GM12878 (cell line): ENCODE measurements at regions not wholly inside any gene's neighbourhood (a gene's known extent, or its start where the extent isn't known, plus 50 kb on each side); places are given as distances from the start of the nearest gene placed in this dataset.

ENCODE experiments used
- JUND ChIP-seq: IDR thresholded peaks from 2 replicates; pipeline ENCODE4 v1.6.1; 2012; ENCODE audit warnings: low read depth, mild to moderate bottlenecking, low read length, improper control_type of control experiment, moderate library complexity
- POLR2A ChIP-seq: IDR thresholded peaks from 2 replicates; pipeline ENCODE4 v1.6.1; 2011; ENCODE audit warnings: low read depth, mild to moderate bottlenecking, low read length
- SIX5 ChIP-seq: IDR thresholded peaks from 2 replicates; pipeline ENCODE4 v1.6.1; 2011; ENCODE audit warnings: mild to moderate bottlenecking, low read depth, low read length, moderate library complexity; ENCODE audit not compliant: severe bottlenecking
- SUPT20H ChIP-seq: IDR thresholded peaks from 2 replicates; pipeline ENCODE4 v1.6.1; 2011; ENCODE audit warnings: low read depth, mild to moderate bottlenecking, low read length, moderate library complexity, borderline replicate concordance; ENCODE audit not compliant: control insufficient read depth
- ZNF274 ChIP-seq: IDR thresholded peaks from one replicate; pipeline ENCODE4 v1.8.0; 2011; ENCODE audit not compliant: insufficient read length, insufficient read depth
- ZNF384 ChIP-seq: IDR thresholded peaks from 2 replicates; pipeline ENCODE4 v1.6.1; 2012; ENCODE audit warnings: low read depth, mild to moderate bottlenecking, low read length, improper control_type of control experiment, borderline replicate concordance
- ZSCAN29 ChIP-seq: fragments of 450-650 bp; IDR thresholded peaks from 2 replicates; pipeline ENCODE4 v1.6.1; 2017; ENCODE audit warnings: mild to moderate bottlenecking, moderate library complexity
- TF ChIP-seq, protein P1 (sequence below), 3 experiments: IDR thresholded peaks in 2 of 3; conservative IDR thresholded peaks in 1 of 3; 2 replicates each; pipeline ENCODE4 v1.5.1; 2011; ENCODE audit warnings: low read depth in 3 of 3, low read length in 3 of 3, mild to moderate bottlenecking in 3 of 3, control low read depth in 2 of 3, moderate library complexity in 2 of 3, inconsistent platforms in 1 of 3, mixed read lengths in 1 of 3; ENCODE audit not compliant: control insufficient read depth in 2 of 3, insufficient read depth in 1 of 3; ENCODE audit errors: extremely low read depth in 1 of 3
- TF ChIP-seq, protein P2 (sequence below): IDR thresholded peaks from 2 replicates; pipeline ENCODE4 v1.6.1; 2011; ENCODE audit warnings: low read depth, low read length, improper control_type of control experiment, borderline replicate concordance

DNA sequence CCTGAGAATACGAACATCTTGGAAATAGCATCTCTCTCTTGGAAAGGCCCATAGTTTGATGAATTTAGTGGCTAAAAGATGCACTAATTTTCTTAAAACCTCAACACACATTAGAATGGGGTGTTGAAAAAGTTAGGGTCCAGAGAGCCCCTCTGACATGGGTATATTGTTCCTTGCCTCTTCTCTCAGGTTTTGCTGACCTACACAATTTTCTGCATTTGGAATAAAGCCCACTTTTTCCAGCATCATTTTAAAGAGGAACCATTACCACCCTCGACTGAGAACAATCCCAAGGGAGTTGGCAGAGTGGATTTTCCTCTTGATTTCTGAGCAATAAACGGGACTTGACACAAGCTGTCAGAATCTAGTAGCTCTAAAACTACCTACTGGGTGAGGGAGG, 156.1 kb downstream of the PMP22 start:
- TF ChIP-seq, protein P1, sequence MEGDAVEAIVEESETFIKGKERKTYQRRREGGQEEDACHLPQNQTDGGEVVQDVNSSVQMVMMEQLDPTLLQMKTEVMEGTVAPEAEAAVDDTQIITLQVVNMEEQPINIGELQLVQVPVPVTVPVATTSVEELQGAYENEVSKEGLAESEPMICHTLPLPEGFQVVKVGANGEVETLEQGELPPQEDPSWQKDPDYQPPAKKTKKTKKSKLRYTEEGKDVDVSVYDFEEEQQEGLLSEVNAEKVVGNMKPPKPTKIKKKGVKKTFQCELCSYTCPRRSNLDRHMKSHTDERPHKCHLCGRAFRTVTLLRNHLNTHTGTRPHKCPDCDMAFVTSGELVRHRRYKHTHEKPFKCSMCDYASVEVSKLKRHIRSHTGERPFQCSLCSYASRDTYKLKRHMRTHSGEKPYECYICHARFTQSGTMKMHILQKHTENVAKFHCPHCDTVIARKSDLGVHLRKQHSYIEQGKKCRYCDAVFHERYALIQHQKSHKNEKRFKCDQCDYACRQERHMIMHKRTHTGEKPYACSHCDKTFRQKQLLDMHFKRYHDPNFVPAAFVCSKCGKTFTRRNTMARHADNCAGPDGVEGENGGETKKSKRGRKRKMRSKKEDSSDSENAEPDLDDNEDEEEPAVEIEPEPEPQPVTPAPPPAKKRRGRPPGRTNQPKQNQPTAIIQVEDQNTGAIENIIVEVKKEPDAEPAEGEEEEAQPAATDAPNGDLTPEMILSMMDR (IDR thresholded peaks at IDR 0.05 in 2 of 3, conservative IDR thresholded peaks at IDR 0.05 in 1 of 3; ENCODE audit: control insufficient read depth in 2 of 3, extremely low read depth in 1 of 3, insufficient read depth in 1 of 3, low read depth in 3 of 3, low read length in 3 of 3): no peak
- TF ChIP-seq POLR2A: no peak
- TF ChIP-seq ZSCAN29: no peak
- TF ChIP-seq ZNF384: no peak
- TF ChIP-seq SIX5: no peak
- no peak for TF ChIP-seq ZNF274
- TF ChIP-seq JUND: no peak
- no peak for TF ChIP-seq SUPT20H
- TF ChIP-seq, protein P2, sequence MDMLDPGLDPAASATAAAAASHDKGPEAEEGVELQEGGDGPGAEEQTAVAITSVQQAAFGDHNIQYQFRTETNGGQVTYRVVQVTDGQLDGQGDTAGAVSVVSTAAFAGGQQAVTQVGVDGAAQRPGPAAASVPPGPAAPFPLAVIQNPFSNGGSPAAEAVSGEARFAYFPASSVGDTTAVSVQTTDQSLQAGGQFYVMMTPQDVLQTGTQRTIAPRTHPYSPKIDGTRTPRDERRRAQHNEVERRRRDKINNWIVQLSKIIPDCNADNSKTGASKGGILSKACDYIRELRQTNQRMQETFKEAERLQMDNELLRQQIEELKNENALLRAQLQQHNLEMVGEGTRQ: no peak
